H9 (cell line): ENCODE measurements at regions not wholly inside any gene's neighbourhood (a gene's known extent, or its start where the extent isn't known, plus 50 kb on each side); places are given as distances from the start of the nearest gene placed in this dataset.

ENCODE experiments used
- DNase-seq: peaks from one replicate; pipeline ENCODE4 v3.0.0-alpha.2; 2017
- H2AFZ ChIP-seq: one replicate; pipeline ENCODE4 v1.6.1; 2013; ENCODE audit warnings: mild to moderate bottlenecking, low read length, control low read depth, moderate library complexity
- H2AK5ac ChIP-seq: 2 replicates; pipeline ENCODE4 v1.6.1; 2013; ENCODE audit warnings: low read length, control low read depth, mixed read lengths; ENCODE audit not compliant: insufficient read length
- H2BK120ac ChIP-seq: one replicate; pipeline ENCODE4 v1.6.1; 2013; ENCODE audit warnings: low read depth, mild to moderate bottlenecking, low read length, control low read depth, inconsistent platforms; ENCODE audit not compliant: poor library complexity, severe bottlenecking
- H2BK12ac ChIP-seq: 2 replicates; pipeline ENCODE4 v1.6.1; 2013; ENCODE audit warnings: low read length, control low read depth, mixed read lengths, low read depth; ENCODE audit not compliant: insufficient read length
- H2BK15ac ChIP-seq: 2 replicates; pipeline ENCODE4 v1.6.1; 2013; ENCODE audit warnings: low read depth, low read length, control low read depth
- H2BK20ac ChIP-seq: one replicate; pipeline ENCODE4 v1.6.1; 2013; ENCODE audit warnings: low read depth, mild to moderate bottlenecking, low read length, control low read depth, inconsistent platforms; ENCODE audit not compliant: poor library complexity, severe bottlenecking
- H2BK5ac ChIP-seq: 2 replicates; pipeline ENCODE4 v1.6.1; 2013; ENCODE audit warnings: low read length, control low read depth, mixed read lengths; ENCODE audit not compliant: insufficient read length
- H3K14ac ChIP-seq: 2 replicates; pipeline ENCODE4 v1.6.1; 2013; ENCODE audit warnings: low read length, control low read depth; ENCODE audit not compliant: insufficient read depth
- H3K18ac ChIP-seq: 2 replicates; pipeline ENCODE4 v1.6.1; 2013; ENCODE audit warnings: low read depth, mild to moderate bottlenecking, mixed read lengths, low read length, control low read depth; ENCODE audit not compliant: insufficient read length
- H3K23ac ChIP-seq: 2 replicates; pipeline ENCODE4 v1.6.1; 2013; ENCODE audit warnings: low read length, control low read depth, mixed read lengths, low read depth; ENCODE audit not compliant: insufficient read length
- H3K23me2 ChIP-seq: 2 replicates; pipeline ENCODE4 v1.6.1; 2013; ENCODE audit warnings: low read depth, mild to moderate bottlenecking, mixed read lengths, low read length, control low read depth; ENCODE audit not compliant: insufficient read length, poor library complexity, severe bottlenecking
- H3K27ac ChIP-seq: 2 replicates; pipeline ENCODE4 v1.5.1; 2013; ENCODE audit warnings: low read length, control low read depth, mixed read lengths, low read depth; ENCODE audit not compliant: insufficient read length
- H3K27me3 ChIP-seq: 2 replicates; pipeline ENCODE4 v1.6.1; 2013; ENCODE audit warnings: low read length, control low read depth, inconsistent platforms; ENCODE audit not compliant: insufficient read depth
- H3K4ac ChIP-seq: 2 replicates; pipeline ENCODE4 v1.6.1; 2013; ENCODE audit warnings: low read depth, mild to moderate bottlenecking, control low read depth, inconsistent platforms, low read length, moderate library complexity
- H3K4me1 ChIP-seq: 2 replicates; pipeline ENCODE4 v1.6.1; 2013; ENCODE audit warnings: low read length, control low read depth, inconsistent platforms; ENCODE audit not compliant: insufficient read depth
- H3K4me2 ChIP-seq: 2 replicates; pipeline ENCODE4 v1.6.1; 2013; ENCODE audit warnings: low read length, control low read depth, mixed read lengths; ENCODE audit not compliant: insufficient read length, insufficient read depth
- H3K56ac ChIP-seq: 2 replicates; pipeline ENCODE4 v1.6.1; 2013; ENCODE audit warnings: low read depth, mild to moderate bottlenecking, mixed read lengths, low read length, control low read depth; ENCODE audit not compliant: insufficient read length
- H3K79me1 ChIP-seq: 2 replicates; pipeline ENCODE4 v1.6.1; 2013; ENCODE audit warnings: low read depth, mild to moderate bottlenecking, moderate library complexity, low read length, control low read depth, inconsistent platforms; ENCODE audit not compliant: insufficient read depth, poor library complexity, severe bottlenecking
- H3K79me2 ChIP-seq: 2 replicates; pipeline ENCODE4 v1.6.1; 2013; ENCODE audit warnings: low read length, control low read depth, inconsistent platforms; ENCODE audit not compliant: insufficient read depth
- H3K9ac ChIP-seq: 2 replicates; pipeline ENCODE4 v1.6.1; 2013; ENCODE audit warnings: low read length, control low read depth, mixed read lengths; ENCODE audit not compliant: insufficient read length; ENCODE audit errors: extremely low read depth
- H3K9me3 ChIP-seq: one replicate; pipeline ENCODE4 v1.6.1; 2013; ENCODE audit warnings: low read depth, low read length, inconsistent platforms; ENCODE audit not compliant: control insufficient read depth
- H3T11ph ChIP-seq: one replicate; pipeline ENCODE4 v1.6.1; 2013; ENCODE audit warnings: mild to moderate bottlenecking, low read length, control low read depth, inconsistent platforms
- H4K20me1 ChIP-seq: one replicate; pipeline ENCODE4 v1.6.1; 2013; ENCODE audit not compliant: control insufficient read depth, insufficient read length, insufficient read depth
- H4K5ac ChIP-seq: 2 replicates; pipeline ENCODE4 v1.6.1; 2013; ENCODE audit warnings: low read depth, mild to moderate bottlenecking, mixed read lengths, low read length, control low read depth; ENCODE audit not compliant: insufficient read length
- H4K8ac ChIP-seq: replicated peaks from 2 replicates; pipeline ENCODE4 v1.6.1; 2013; ENCODE audit warnings: low read length, control low read depth, mixed read lengths, low read depth; ENCODE audit not compliant: insufficient read length
- H4K91ac ChIP-seq: 2 replicates; pipeline ENCODE4 v1.6.1; 2013; ENCODE audit warnings: low read depth, mild to moderate bottlenecking, moderate library complexity, mixed read lengths, low read length, control low read depth; ENCODE audit not compliant: insufficient read length
- H3K27ac Mint-ChIP-seq, 3 experiments: 2 replicates in 2 of 3; 3 replicates in 1 of 3; pipeline ENCODE4 v1.8.0; 2020 to 2021; ENCODE audit warnings: mixed read lengths in 3 of 3, mild to moderate bottlenecking in 1 of 3, moderate library complexity in 1 of 3
- H3K27me3 Mint-ChIP-seq: 2 replicates; pipeline ENCODE4 v1.8.0; 2021; ENCODE audit warnings: low read depth, mild to moderate bottlenecking, moderate library complexity, mixed read lengths
- H3K36me3 Mint-ChIP-seq, 3 experiments: 2 replicates in 2 of 3; 3 replicates in 1 of 3; pipeline ENCODE4 v1.8.0; 2020 to 2021; ENCODE audit warnings: low read depth in 3 of 3, mixed read lengths in 3 of 3; ENCODE audit not compliant: insufficient read depth in 1 of 3
- H3K4me1 Mint-ChIP-seq, 2 experiments: 2 replicates each; pipeline ENCODE4 v1.8.0; 2020; ENCODE audit warnings: mixed read lengths in 2 of 2
- H3K4me3 Mint-ChIP-seq, 2 experiments: 2 replicates in 1 of 2; 3 replicates in 1 of 2; pipeline ENCODE4 v1.8.0; 2020 to 2021; ENCODE audit warnings: mild to moderate bottlenecking in 2 of 2, mixed read lengths in 2 of 2, moderate library complexity in 1 of 2
- H3K9me3 Mint-ChIP-seq, 2 experiments: 2 replicates in 1 of 2; 3 replicates in 1 of 2; pipeline ENCODE4 v1.8.0; 2020; ENCODE audit warnings: mild to moderate bottlenecking in 2 of 2, mixed read lengths in 2 of 2, moderate library complexity in 1 of 2
- CTCF ChIP-seq: fragments of 200-600 bp; sonication (generic); conservative IDR thresholded peaks from 3 replicates; pipeline ENCODE4 v1.8.0; 2021; ENCODE audit warnings: antibody characterized with exemption, mild to moderate bottlenecking
- WGBS: extraction: QIAGEN DNeasy Blood & Tissue Kit; methylation state at CpG from one replicate; pipeline ENCODE4 v1.1.7; 2013; ENCODE audit warnings: missing lambda C conversion rate, low lambda C conversion rate, mixed read lengths; ENCODE audit not compliant: insufficient read length; ENCODE audit errors: extremely low coverage; 5-methylcytosine and 5-hydroxymethylcytosine counted together

- no peak overlapping the region for H2BK120ac ChIP-seq
- Mint-ChIP-seq H3K36me3 (peaks cover 0 to 3% (median 3%) of the 10 kb centered on the region in 3 experiments; a peak in 2 of 7 replicates), H3K4me1 (peaks cover 0 to 10% of the 10 kb centered on the region in 2 experiments; a peak in 1 of 4 replicates), H3K27ac (no peak overlapping the region), H3K4me3 (no peak overlapping the region), H3K27me3 (no peaks in the 10 kb centered on the region; the same call in 1 of the 2 replicates), H3K9me3 (no peaks in the 10 kb centered on the region; a peak in 1 of 5 replicates)
- no peak overlapping the region for H4K8ac ChIP-seq
- H2BK5ac ChIP-seq: no peak overlapping the region
- H3K79me1 ChIP-seq: no peaks in the 10 kb centered on the region
- no peaks in the 10 kb centered on the region for H3K9me3 ChIP-seq
- no peak overlapping the region for H3K18ac ChIP-seq
- TF ChIP-seq CTCF: no peak
- H4K91ac ChIP-seq: no peak overlapping the region
- H3K56ac ChIP-seq: no peak overlapping the region
- no peak overlapping the region for H3K4me2 ChIP-seq
- no peak overlapping the region for H3K27ac ChIP-seq
- H3K4me1 ChIP-seq: no peaks in the 10 kb centered on the region
- H3T11ph ChIP-seq: no peak overlapping the region
- H4K20me1 ChIP-seq: no peaks in the 10 kb centered on the region
- H2BK20ac ChIP-seq: no peak overlapping the region
- no peak overlapping the region for H2BK12ac ChIP-seq
- H3K27me3 ChIP-seq: no peaks in the 10 kb centered on the region
- no peaks in the 10 kb centered on the region for H3K23me2 ChIP-seq
- no peak overlapping the region for H2AK5ac ChIP-seq
- no peak overlapping the region; the same call in 1 of the 2 replicates for H3K14ac ChIP-seq
- no peak overlapping the region for H3K9ac ChIP-seq
- WGBS: no CpG with 5 or more reads among the region's 25 CpGs
- H2AFZ ChIP-seq: no peak overlapping the region
- no peaks in the 10 kb centered on the region for H3K79me2 ChIP-seq
- no peak overlapping the region for H2BK15ac ChIP-seq
- no peak overlapping the region for H3K23ac ChIP-seq
- DNase-seq: no peak
- H4K5ac ChIP-seq: no peak overlapping the region
- H3K4ac ChIP-seq: no peak overlapping the region
Observed at GRCh38 chr22:48647606-48648515, 1179.8 kb downstream of the BRD1 start.
